ENCODE measurements at regions not wholly inside any gene's neighbourhood (a gene's known extent, or its start where the extent isn't known, plus 50 kb on each side); places are given as distances from the start of the nearest gene placed in this dataset.

DNA sequence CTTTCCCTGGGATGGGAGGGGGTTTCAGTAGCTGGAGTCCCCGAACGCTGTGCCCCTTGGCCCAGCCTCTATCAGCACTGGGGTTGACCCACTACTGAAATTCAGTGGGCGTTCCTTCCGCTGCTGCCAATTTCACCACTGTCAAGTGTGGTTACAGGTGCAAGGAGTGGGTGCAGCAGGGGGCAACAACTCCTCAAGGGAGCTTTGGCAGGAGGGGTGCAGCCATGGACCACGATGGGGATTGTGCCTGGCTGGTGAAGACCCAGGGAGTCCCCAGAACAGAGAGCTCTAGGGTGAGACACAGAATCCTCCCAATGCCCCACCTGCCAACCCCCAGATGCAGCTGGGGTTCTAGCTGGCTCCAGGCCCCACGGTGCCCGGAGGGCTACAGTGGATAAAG lies 123.5 kb upstream of the SDK2 start:
- Histone ChIP-seq H3K27me3 (ENCODE audit: control insufficient read depth, insufficient read depth, low read length) (peaks cover 4% of the 10 kb centered on the region), H3K27ac (ENCODE audit: low read length) (no peak overlapping the region), H3K4me3 (ENCODE audit: low read length) (no peak overlapping the region), H3K36me3 (ENCODE audit: control insufficient read depth, insufficient read depth, low read length) (no peaks in the 10 kb centered on the region), H3K4me1 (ENCODE audit: control insufficient read depth, insufficient read depth, low read length) (no peaks in the 10 kb centered on the region), H3K9me3 (ENCODE audit: control insufficient read depth, low read depth, low read length) (no peaks in the 10 kb centered on the region)
- no CpG with 5 or more reads among the region's 7 CpGs for WGBS (ENCODE audit: insufficient coverage, low lambda C conversion rate)
- no peak for DNase-seq

DNA sequence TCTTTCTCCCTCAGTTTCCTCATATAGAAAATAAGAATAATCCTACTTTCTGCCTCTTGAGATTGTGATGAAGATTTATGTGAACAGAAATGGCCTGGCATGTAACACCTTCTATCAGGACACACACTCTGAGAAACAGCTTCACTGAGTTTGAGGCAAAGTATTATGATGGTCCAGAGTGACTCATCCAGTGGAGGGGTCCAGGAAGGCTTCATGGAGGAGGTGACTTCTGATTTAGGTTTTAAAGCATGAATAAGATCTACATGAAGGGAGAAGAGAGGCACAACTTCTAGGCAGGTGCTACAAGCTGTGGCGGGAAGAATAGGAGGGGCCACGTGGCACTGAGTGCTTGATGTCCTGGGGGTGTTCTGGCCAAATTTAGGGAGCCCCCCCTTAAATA lies 124.4 kb upstream of the SDK2 start:
- no CpG with 5 or more reads among the region's 2 CpGs for WGBS (ENCODE audit: insufficient coverage, low lambda C conversion rate)
- H3K4me3 ChIP-seq (ENCODE audit: low read length) = no peak overlapping the region
- peaks cover 4% of the 10 kb centered on the region for H3K27me3 ChIP-seq (ENCODE audit: control insufficient read depth, insufficient read depth, low read length)
- no peak for DNase-seq
- H3K4me1 ChIP-seq (ENCODE audit: control insufficient read depth, insufficient read depth, low read length) = no peaks in the 10 kb centered on the region
- no peaks in the 10 kb centered on the region for H3K9me3 ChIP-seq (ENCODE audit: control insufficient read depth, low read depth, low read length)
- H3K36me3 ChIP-seq (ENCODE audit: control insufficient read depth, insufficient read depth, low read length) = no peaks in the 10 kb centered on the region
- no peak overlapping the region for H3K27ac ChIP-seq (ENCODE audit: low read length)

DNA sequence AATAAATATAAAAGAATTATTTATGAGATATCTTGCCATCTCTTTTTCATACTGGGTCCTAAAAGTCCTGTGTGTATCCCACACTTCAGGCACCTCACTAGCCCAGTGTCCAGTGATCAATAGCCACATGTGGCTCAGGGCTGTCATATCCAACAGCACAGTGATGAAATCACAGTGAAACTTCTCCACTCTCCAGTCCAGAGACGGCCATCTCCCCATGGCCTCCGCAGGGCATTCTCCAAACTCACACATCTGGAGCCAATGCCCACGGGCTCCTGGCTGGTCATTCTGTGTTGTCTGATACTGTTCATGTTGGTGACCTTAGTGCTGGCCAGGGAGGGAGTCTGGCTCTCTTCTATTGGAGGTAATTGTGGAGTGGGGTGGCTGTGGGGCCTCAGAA lies 125.2 kb upstream of the SDK2 start:
- WGBS (ENCODE audit: insufficient coverage, low lambda C conversion rate) = no CpG with 5 or more reads among the region's 3 CpGs
- DNase-seq = no peak
- Histone ChIP-seq H3K4me1 (ENCODE audit: control insufficient read depth, insufficient read depth, low read length) (no peaks in the 10 kb centered on the region), H3K27ac (ENCODE audit: low read length) (no peak overlapping the region), H3K4me3 (ENCODE audit: low read length) (no peak overlapping the region), H3K36me3 (ENCODE audit: control insufficient read depth, insufficient read depth, low read length) (no peaks in the 10 kb centered on the region), H3K27me3 (ENCODE audit: control insufficient read depth, insufficient read depth, low read length) (no peaks in the 10 kb centered on the region), H3K9me3 (ENCODE audit: control insufficient read depth, low read depth, low read length) (no peaks in the 10 kb centered on the region)

DNA sequence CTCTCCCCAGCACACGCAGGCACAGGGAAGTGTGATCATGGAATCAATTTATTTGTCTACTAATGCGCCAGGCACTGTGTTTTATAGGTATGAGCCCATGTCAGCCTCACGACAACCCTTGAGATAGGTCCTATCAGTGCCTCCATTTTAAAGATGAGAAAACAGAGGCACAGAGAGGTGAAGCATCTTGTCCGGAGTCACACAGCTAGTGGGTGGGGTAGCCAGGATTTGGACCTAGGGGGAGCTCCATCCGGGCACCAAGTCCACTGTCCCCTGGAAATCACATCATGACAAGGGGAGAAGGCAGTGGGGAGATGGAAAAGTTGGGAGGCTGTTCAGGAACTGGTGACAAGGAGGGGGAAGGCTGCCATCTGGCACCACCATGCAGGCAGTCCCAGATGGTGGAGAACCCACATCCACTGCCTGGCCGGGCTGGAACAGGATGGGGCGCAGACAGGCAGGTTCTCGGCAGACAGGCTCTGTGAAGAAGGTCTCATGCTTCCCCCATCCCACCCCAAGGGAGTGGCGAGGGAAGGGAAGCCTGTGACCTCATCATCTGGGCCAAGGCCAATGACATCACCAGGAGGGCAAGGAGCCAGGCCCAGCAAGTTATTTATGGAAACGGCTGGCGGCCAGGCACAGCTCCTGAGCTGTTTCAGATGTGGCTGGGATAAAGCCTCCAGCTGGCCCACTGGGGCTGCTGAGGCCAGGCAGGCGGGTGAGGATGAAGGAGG lies 126.0 kb upstream of the SDK2 start:
- H3K4me1 ChIP-seq (ENCODE audit: control insufficient read depth, insufficient read depth, low read length) = no peaks in the 10 kb centered on the region
- H3K27me3 ChIP-seq (ENCODE audit: control insufficient read depth, insufficient read depth, low read length) = no peaks in the 10 kb centered on the region
- H3K9me3 ChIP-seq (ENCODE audit: control insufficient read depth, low read depth, low read length) = no peaks in the 10 kb centered on the region
- no peak overlapping the region for H3K4me3 ChIP-seq (ENCODE audit: low read length)
- H3K36me3 ChIP-seq (ENCODE audit: control insufficient read depth, insufficient read depth, low read length) = no peaks in the 10 kb centered on the region
- peak; percentile 55 to 70 for DNase-seq
- H3K27ac ChIP-seq (ENCODE audit: low read length) = no peak overlapping the region
- whole genome bisulfite sequencing (ENCODE audit: insufficient coverage, low lambda C conversion rate) = no CpG with 5 or more reads among the region's 12 CpGs

DNA sequence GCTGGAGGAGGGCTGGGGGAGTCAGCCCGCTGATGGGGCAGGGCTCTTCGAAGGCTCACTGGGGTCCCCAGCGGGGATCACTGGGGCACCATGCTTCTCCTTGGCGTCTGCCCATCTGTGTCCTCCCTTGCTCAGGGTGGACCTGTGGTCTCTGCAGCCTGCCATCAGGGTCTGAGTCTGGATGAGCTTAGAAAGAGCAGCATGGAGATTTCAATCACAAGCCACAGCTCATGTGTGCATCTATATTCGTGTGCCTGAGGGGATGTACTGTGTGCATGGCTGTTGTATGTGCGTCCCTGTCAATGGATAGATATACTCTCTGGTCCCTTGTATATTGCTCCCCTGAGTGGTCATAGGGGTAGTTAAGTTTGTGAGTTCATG lies 126.6 kb upstream of the SDK2 start:
- Histone ChIP-seq H3K9me3 (ENCODE audit: control insufficient read depth, low read depth, low read length) (no peaks in the 10 kb centered on the region), H3K4me3 (ENCODE audit: low read length) (no peak overlapping the region), H3K4me1 (ENCODE audit: control insufficient read depth, insufficient read depth, low read length) (no peaks in the 10 kb centered on the region), H3K36me3 (ENCODE audit: control insufficient read depth, insufficient read depth, low read length) (no peaks in the 10 kb centered on the region), H3K27me3 (ENCODE audit: control insufficient read depth, insufficient read depth, low read length) (peaks cover under 1% of the 10 kb centered on the region), H3K27ac (ENCODE audit: low read length) (no peak overlapping the region)
- DNase-seq = no peak
- WGBS (ENCODE audit: insufficient coverage, low lambda C conversion rate) = no CpG with 5 or more reads among the region's 6 CpGs

DNA sequence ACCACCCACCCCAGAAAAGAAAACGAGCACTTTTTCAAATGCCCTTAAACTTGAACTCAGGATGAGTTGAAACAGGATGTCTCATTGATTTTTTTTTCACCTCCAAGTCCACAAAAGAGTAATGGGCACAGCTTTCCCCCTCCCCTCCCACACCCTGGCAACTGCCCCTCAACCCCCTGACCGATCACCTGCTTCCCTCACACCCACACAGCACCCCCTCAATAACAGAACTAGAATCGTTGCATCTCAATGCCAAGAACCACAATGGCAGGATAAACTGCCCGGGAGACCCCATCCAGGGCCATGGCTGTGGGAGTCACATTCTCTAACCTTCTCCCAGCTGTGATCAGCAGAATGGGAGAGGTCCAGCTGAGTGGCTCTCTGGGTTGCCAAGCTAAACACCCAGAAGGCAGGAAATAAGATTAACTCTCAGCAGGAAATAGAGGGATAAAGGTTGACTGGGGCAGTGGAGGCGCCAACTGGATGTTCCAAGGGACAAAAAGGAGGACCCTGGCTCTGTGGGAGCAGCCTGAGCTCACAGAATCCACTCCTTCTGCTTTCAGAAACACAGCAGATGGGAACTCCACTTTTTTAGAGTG lies 128.0 kb upstream of the SDK2 start:
- 80% methylated on average over 1 of the region's 5 CpGs for whole genome bisulfite sequencing (ENCODE audit: insufficient coverage, low lambda C conversion rate)

DNA sequence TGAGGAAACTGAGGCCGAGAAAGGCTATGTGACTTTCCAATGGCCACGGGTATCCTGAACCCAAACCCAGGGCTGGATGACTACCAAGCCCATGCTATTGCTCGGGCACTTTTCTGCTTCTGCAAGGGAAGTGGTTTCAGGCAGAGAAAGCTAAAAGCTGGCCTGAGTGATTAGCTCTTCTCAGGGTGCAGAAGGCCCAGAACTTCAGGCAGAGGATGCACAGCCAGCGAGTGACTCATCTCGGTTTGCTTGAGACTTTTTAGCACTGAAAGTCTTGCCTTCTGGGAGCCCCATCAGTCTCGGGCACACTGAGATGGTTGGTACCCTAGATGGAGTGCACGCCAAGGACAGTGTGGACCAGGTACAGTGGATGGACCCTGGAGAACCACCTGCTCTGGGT lies 129.5 kb upstream of the SDK2 start:
- no peak for DNase-seq
- Histone ChIP-seq H3K9me3 (ENCODE audit: control insufficient read depth, low read depth, low read length) (no peaks in the 10 kb centered on the region), H3K4me1 (ENCODE audit: control insufficient read depth, insufficient read depth, low read length) (no peaks in the 10 kb centered on the region), H3K27me3 (ENCODE audit: control insufficient read depth, insufficient read depth, low read length) (peaks cover 3% of the 10 kb centered on the region), H3K27ac (ENCODE audit: low read length) (no peak overlapping the region), H3K36me3 (ENCODE audit: control insufficient read depth, insufficient read depth, low read length) (no peaks in the 10 kb centered on the region), H3K4me3 (ENCODE audit: low read length) (no peak overlapping the region)
- WGBS (ENCODE audit: insufficient coverage, low lambda C conversion rate) = 60% methylated on average over 1 of the region's 7 CpGs

More for the DNA sequence above, 128.0 kb upstream of the SDK2 start:
- DNase-seq = no peak
- Histone ChIP-seq H3K4me3 (ENCODE audit: low read length) (no peak overlapping the region), H3K27ac (ENCODE audit: low read length) (no peak overlapping the region), H3K36me3 (ENCODE audit: control insufficient read depth, insufficient read depth, low read length) (no peaks in the 10 kb centered on the region), H3K9me3 (ENCODE audit: control insufficient read depth, low read depth, low read length) (no peaks in the 10 kb centered on the region), H3K27me3 (ENCODE audit: control insufficient read depth, insufficient read depth, low read length) (peaks cover 3% of the 10 kb centered on the region), H3K4me1 (ENCODE audit: control insufficient read depth, insufficient read depth, low read length) (no peaks in the 10 kb centered on the region)

DNA sequence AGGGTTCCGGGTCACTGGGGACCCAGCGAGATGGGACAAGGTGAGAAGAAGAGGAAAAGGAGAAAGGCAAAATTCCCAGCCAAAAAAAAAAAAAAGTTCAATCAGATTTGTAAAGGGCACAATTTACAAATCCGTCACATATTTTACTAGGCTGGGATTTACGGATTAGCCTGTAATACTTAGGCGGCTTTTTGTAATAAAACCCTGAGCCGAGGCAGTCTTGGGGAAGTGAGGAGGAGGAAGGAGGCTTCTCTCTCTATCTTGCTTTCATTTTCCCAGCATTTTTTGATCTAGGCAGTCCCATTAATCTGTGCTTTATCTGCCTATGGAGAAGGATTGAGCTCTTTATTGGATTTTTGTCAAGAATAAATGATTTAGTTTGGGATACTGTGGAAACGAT lies 130.6 kb upstream of the SDK2 start:
- Histone ChIP-seq H3K27ac (ENCODE audit: low read length) (no peak overlapping the region), H3K4me1 (ENCODE audit: control insufficient read depth, insufficient read depth, low read length) (no peaks in the 10 kb centered on the region), H3K36me3 (ENCODE audit: control insufficient read depth, insufficient read depth, low read length) (no peaks in the 10 kb centered on the region), H3K9me3 (ENCODE audit: control insufficient read depth, low read depth, low read length) (no peaks in the 10 kb centered on the region), H3K4me3 (ENCODE audit: low read length) (no peak overlapping the region), H3K27me3 (ENCODE audit: control insufficient read depth, insufficient read depth, low read length) (peaks cover 3% of the 10 kb centered on the region)
- DNase-seq = no peak
- WGBS (ENCODE audit: insufficient coverage, low lambda C conversion rate) = 76% methylated on average over 5 of the region's 7 CpGs

DNA sequence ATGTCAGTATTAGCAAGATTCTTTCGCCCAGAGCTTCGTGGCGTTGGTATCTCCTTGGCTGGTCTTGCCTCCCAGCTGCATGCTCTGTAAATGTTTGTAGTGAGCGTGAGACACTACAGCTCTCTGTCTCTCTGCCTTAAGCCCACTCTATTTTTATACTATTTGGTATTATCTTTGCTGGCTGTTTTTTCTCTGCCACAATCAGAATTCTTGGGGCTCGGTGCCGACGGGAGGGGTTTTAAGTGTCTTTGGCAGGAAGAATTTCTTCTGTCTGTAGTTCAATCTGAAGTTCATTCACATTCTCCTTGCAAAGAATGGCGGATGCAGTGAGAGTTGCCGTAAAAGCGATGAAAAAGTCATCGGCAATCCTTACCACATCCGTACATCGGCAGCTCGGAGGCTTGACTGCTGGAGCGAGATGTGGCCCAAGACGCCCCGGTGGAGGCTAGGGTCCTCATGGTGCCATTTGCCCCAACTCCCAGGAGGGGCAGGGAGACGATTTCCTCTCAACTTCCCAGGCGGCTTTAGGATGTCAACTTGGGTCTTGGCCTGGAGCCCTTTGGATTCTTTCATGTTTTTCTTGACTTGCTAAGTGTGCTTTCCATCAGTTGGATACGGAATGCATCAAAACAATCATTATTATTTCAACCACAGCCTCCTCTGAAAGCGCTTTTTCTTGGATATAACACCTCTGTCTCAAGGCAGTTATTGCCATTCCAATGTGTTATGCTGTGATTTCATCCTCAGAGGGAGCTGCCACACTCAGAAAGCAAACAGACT lies 132.3 kb upstream of the SDK2 start:
- no peaks in the 10 kb centered on the region for H3K4me1 ChIP-seq (ENCODE audit: control insufficient read depth, insufficient read depth, low read length)
- no peaks in the 10 kb centered on the region for H3K9me3 ChIP-seq (ENCODE audit: control insufficient read depth, low read depth, low read length)
- H3K27me3 ChIP-seq (ENCODE audit: control insufficient read depth, insufficient read depth, low read length) = peaks cover 3% of the 10 kb centered on the region
- no peak for DNase-seq
- no peak overlapping the region for H3K4me3 ChIP-seq (ENCODE audit: low read length)
- no peak overlapping the region for H3K27ac ChIP-seq (ENCODE audit: low read length)
- WGBS (ENCODE audit: insufficient coverage, low lambda C conversion rate) = no CpG with 5 or more reads among the region's 21 CpGs
- H3K36me3 ChIP-seq (ENCODE audit: control insufficient read depth, insufficient read depth, low read length) = no peaks in the 10 kb centered on the region

DNA sequence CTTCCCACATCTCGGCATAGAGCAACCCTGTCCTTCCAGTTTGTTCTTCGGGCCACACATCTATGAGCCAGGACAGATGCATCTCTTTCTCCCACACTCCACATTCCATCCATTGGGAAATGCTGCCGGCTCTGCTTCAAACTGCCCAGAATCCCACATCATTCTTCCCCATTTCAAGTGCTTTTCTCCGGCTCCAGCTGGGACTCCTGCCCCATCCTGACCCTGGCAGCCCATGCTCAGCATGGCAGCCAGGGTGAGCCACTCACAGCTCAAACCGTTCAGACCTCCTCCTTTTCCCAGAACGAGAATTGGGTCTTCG lies 132.8 kb upstream of the SDK2 start:
- no peak overlapping the region for H3K4me3 ChIP-seq (ENCODE audit: low read length)
- H3K27ac ChIP-seq (ENCODE audit: low read length) = no peak overlapping the region
- H3K4me1 ChIP-seq (ENCODE audit: control insufficient read depth, insufficient read depth, low read length) = no peaks in the 10 kb centered on the region
- no peaks in the 10 kb centered on the region for H3K9me3 ChIP-seq (ENCODE audit: control insufficient read depth, low read depth, low read length)
- H3K36me3 ChIP-seq (ENCODE audit: control insufficient read depth, insufficient read depth, low read length) = no peaks in the 10 kb centered on the region
- H3K27me3 ChIP-seq (ENCODE audit: control insufficient read depth, insufficient read depth, low read length) = peaks cover 6% of the 10 kb centered on the region
- no peak for DNase-seq
- WGBS (ENCODE audit: insufficient coverage, low lambda C conversion rate) = no CpG with 5 or more reads among the region's 7 CpGs
